Cardiac muscle cell (in vitro differentiated cells and primary cell): ENCODE measurements at regions not wholly inside any gene's neighbourhood (a gene's known extent, or its start where the extent isn't known, plus 50 kb on each side); places are given as distances from the start of the nearest gene placed in this dataset.

Experiments used
- DNase-seq, 2 donors: peaks; one replicate each; pipeline versions ENCODE4 v3.0.0 to v3.0.0-alpha.2; 2010 to 2017; ENCODE audit warnings: low read depth in 1 of 2, low spot score in 1 of 2
- H3K27ac ChIP-seq: fragments of 200-600 bp; sonication (generic); 2 replicates; pipeline ENCODE4 v1.5.1; 2016
- H3K27me3 ChIP-seq: fragments of 200-600 bp; sonication (generic); 2 replicates; pipeline ENCODE4 v1.6.0; 2016; ENCODE audit warnings: control low read depth
- H3K36me3 ChIP-seq: fragments of 200-600 bp; sonication (generic); 2 replicates; pipeline ENCODE4 v1.5.1; 2016; ENCODE audit warnings: control low read depth
- H3K4me1 ChIP-seq: fragments of 200-600 bp; sonication (generic); 2 replicates; pipeline ENCODE4 v1.8.1; 2017; ENCODE audit warnings: low read depth, mild to moderate bottlenecking, mixed run types
- H3K4me3 ChIP-seq: fragments of 200-600 bp; sonication (generic); 2 replicates; pipeline ENCODE4 v1.5.1; 2016; ENCODE audit warnings: mild to moderate bottlenecking
- H3K9me3 ChIP-seq: fragments of 200-600 bp; sonication (generic); 2 replicates; pipeline ENCODE4 v1.5.1; 2017; ENCODE audit warnings: low read depth, mild to moderate bottlenecking, control low read depth
- TF ChIP-seq, protein P1 (sequence below): IDR thresholded peaks from 2 replicates; pipeline ENCODE4 v1.5.1; 2012; ENCODE audit warnings: low read depth, mild to moderate bottlenecking, low read length

DNA sequence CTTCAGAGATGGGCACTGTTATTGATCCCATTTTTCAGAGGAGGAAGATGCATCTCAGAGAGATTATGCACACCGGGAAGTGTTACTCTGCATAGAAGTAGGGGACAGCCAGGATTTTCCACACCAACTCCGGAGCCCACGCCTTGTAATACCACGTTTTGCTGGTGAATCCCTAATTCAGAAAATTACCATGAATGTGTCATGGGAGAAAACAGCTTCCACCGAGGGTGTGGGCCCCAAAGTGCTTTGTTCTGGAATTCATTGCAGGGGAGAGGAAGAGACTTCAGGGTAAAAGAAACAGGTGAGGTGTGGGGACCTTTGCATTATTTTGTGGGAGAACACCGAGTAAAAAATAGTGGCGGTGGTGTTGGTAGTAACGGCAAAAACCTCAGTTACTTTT, 1051.4 kb upstream of the RBFOX1 start:
- Histone ChIP-seq H3K27me3 (no peaks in the 10 kb centered on the region), H3K36me3 (no peaks in the 10 kb centered on the region), H3K27ac (no peak overlapping the region), H3K9me3 (no peaks in the 10 kb centered on the region), H3K4me3 (no peak overlapping the region), H3K4me1 (no peaks in the 10 kb centered on the region)
- no peak for DNase-seq
- TF ChIP-seq, protein P1, sequence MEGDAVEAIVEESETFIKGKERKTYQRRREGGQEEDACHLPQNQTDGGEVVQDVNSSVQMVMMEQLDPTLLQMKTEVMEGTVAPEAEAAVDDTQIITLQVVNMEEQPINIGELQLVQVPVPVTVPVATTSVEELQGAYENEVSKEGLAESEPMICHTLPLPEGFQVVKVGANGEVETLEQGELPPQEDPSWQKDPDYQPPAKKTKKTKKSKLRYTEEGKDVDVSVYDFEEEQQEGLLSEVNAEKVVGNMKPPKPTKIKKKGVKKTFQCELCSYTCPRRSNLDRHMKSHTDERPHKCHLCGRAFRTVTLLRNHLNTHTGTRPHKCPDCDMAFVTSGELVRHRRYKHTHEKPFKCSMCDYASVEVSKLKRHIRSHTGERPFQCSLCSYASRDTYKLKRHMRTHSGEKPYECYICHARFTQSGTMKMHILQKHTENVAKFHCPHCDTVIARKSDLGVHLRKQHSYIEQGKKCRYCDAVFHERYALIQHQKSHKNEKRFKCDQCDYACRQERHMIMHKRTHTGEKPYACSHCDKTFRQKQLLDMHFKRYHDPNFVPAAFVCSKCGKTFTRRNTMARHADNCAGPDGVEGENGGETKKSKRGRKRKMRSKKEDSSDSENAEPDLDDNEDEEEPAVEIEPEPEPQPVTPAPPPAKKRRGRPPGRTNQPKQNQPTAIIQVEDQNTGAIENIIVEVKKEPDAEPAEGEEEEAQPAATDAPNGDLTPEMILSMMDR: no peak

DNA sequence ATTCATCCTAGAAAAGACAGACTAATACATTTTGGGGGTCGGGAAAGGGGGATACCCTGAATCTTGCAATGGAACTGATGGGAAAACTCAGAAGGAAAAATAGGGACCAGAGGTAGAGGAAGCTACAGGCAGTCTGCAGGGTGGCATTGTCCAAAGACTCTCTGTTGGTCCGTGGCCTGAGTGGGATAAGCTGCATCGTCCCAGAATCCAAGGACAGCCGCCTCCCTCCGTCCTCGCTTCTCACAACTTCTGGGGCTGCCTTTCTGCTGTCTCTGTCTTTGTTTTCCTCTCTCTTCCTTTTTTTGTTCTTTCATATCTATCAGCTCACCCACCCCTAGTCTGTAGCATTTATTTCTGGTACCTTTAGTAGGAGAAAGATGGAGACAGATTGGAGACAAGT, 1052.6 kb upstream of the RBFOX1 start:
- H3K4me1 ChIP-seq: no peaks in the 10 kb centered on the region
- TF ChIP-seq, protein P1: no peak
- DNase-seq: no peak
- H3K27me3 ChIP-seq: no peaks in the 10 kb centered on the region
- H3K36me3 ChIP-seq: no peaks in the 10 kb centered on the region
- H3K9me3 ChIP-seq: no peaks in the 10 kb centered on the region
- no peak overlapping the region for H3K4me3 ChIP-seq
- H3K27ac ChIP-seq: no peak overlapping the region

DNA sequence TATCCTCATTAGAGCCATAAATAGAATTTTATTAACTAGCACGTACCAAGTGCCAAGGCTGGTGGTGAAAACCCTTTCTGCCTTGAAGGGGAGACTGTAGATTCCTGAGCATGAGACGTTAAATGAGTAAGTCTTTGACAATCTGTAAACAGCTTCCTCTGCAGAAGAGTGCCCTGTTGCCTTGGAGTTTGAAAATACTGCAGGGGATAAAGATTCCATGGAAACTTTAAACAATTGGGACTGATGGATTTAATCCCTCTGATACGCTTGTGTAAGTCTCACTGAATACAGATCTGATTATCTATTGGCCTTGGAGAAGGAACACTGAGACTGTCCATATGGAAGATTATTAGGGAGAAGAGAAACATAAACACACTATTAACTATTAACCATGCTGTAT, 1053.4 kb upstream of the RBFOX1 start:
- no peak for DNase-seq
- Histone ChIP-seq H3K27me3 (no peaks in the 10 kb centered on the region), H3K4me1 (no peaks in the 10 kb centered on the region), H3K36me3 (no peaks in the 10 kb centered on the region), H3K4me3 (no peak overlapping the region), H3K27ac (no peak overlapping the region), H3K9me3 (no peaks in the 10 kb centered on the region)
- TF ChIP-seq, protein P1: no peak

DNA sequence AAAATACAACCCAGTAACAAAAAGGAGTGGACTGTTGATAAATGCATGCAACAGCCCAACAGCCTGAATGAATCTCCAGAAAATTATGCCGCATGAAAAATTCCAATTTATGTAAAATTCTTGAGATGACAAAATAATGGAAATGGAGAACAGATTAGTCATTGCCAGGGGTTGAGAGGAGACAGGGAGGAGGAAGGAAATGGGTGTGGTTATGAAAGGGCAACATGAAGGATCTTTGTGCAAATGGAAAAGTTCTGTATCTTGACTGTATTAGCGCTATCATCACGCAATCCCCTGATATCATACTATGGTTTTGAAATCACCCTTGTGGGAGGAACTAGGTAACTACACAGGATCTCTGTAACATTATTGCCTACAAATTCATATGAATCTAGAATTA, 1058.3 kb upstream of the RBFOX1 start:
- Histone ChIP-seq H3K36me3 (no peaks in the 10 kb centered on the region), H3K4me3 (no peak overlapping the region), H3K27ac (no peak overlapping the region), H3K27me3 (no peaks in the 10 kb centered on the region), H3K4me1 (no peaks in the 10 kb centered on the region), H3K9me3 (no peaks in the 10 kb centered on the region)
- TF ChIP-seq, protein P1: no peak
- no peak for DNase-seq

DNA sequence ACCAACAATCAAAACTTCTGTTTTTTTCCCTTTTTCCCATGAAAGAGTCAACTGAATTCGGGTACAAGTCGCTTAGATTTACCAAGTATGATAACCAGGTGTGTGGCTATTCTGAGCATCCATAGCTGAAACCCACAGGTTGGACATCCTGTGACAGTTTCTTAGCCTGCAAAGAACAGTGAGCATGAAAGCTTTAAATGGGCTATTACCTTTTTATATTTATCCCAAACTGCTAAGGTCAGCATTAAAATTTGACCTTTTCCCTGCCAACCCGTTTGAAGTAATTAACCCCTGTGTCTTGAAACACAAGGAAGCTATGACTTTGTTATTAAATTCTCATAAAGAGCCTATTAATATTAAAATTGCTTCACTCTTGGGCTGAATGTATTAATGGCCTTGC, 1065.0 kb upstream of the RBFOX1 start:
- Histone ChIP-seq H3K9me3 (no peaks in the 10 kb centered on the region), H3K4me3 (no peak overlapping the region), H3K36me3 (no peaks in the 10 kb centered on the region), H3K4me1 (no peaks in the 10 kb centered on the region), H3K27ac (no peak overlapping the region), H3K27me3 (no peaks in the 10 kb centered on the region)
- TF ChIP-seq, protein P1: no peak
- DNase-seq: no peak

DNA sequence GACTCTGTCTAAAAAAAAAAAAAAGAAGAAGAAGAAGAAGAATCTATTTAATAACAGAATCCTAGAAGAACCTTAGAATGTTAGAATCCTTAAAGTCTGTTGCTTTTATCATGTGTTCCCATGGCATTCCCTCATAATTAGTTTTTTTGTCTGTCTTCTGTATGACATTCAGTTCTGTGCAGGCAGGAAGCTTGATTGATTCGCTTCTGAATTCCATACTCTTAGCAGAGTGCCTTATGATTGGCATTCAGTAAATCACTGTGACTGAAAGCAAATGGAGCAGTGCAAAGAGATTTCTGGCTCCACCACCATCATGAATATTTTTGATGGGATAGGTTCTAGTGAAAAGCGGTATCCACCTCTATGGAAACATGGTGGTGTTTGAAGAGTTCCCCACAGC, 1065.9 kb upstream of the RBFOX1 start:
- Histone ChIP-seq H3K27ac (no peak overlapping the region), H3K4me1 (no peaks in the 10 kb centered on the region), H3K36me3 (no peaks in the 10 kb centered on the region), H3K27me3 (no peaks in the 10 kb centered on the region), H3K9me3 (no peaks in the 10 kb centered on the region), H3K4me3 (no peak overlapping the region)
- no peak for DNase-seq
- TF ChIP-seq, protein P1: no peak
